ENCODE measurements at regions not wholly inside any gene's neighbourhood (a gene's known extent, or its start where the extent isn't known, plus 50 kb on each side); places are given as distances from the start of the nearest gene placed in this dataset.

GRCh38 chr9:12915366-12915954, 140.6 kb downstream of the LURAP1L start:
- Histone ChIP-seq H3K4me3 (ENCODE audit: low read depth, low read length) (no peak overlapping the region), H3K27ac (ENCODE audit: insufficient read depth, low read length, poor library complexity, severe bottlenecking) (no peak overlapping the region), H3K27me3 (ENCODE audit: control insufficient read depth, insufficient read depth, low read length) (no peaks in the 10 kb centered on the region), H3K36me3 (ENCODE audit: control insufficient read depth, insufficient read depth, low read length) (no peaks in the 10 kb centered on the region), H3K9me3 (ENCODE audit: control insufficient read depth in 2 of 2, low read length in 2 of 2) (peaks cover 0 to 4% of the 10 kb centered on the region in 2 experiments), H3K4me1 (ENCODE audit: control insufficient read depth, insufficient read depth, low read length, poor library complexity, severe bottlenecking) (no peaks in the 10 kb centered on the region)
- DNase-seq (no peak), ATAC-seq (ENCODE audit: low read depth in 2 of 2) (no peak)
- Mint-ChIP-seq H3K4me3 (no peak overlapping the region), H3K4me1 (no peaks in the 10 kb centered on the region), H3K27me3 (no peaks in the 10 kb centered on the region), H3K9me3 (peaks cover 0 to 21% (median 15%) of the 10 kb centered on the region in 7 donors), H3K27ac (no peak overlapping the region), H3K36me3 (no peaks in the 10 kb centered on the region)

DNA sequence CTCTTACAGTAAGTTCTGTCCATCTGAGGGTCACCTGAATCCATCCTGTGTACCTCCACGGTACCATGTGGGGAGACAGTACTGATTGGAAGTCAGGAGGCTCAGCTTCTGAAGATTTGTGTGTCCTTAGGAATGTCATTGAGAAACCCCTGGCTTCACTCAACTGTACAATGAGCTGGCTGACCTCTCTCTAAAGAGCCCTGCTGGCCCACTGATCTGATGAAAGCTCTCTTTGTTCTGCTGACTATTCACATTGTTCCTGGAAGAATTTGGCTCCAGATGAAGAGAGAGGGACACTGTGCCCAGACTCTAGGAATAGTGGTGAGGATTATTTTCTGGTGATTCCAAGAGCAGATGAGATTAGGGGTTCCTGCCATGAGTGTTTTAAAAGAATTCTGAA, 141.2 kb downstream of the LURAP1L start:
- Histone ChIP-seq H3K27me3 (ENCODE audit: control insufficient read depth, insufficient read depth, low read length) (no peaks in the 10 kb centered on the region), H3K36me3 (ENCODE audit: control insufficient read depth, insufficient read depth, low read length) (no peaks in the 10 kb centered on the region), H3K27ac (ENCODE audit: insufficient read depth, low read length, poor library complexity, severe bottlenecking) (no peak overlapping the region), H3K4me3 (ENCODE audit: low read depth, low read length) (no peak overlapping the region), H3K4me1 (ENCODE audit: control insufficient read depth, insufficient read depth, low read length, poor library complexity, severe bottlenecking) (no peaks in the 10 kb centered on the region), H3K9me3 (ENCODE audit: control insufficient read depth in 2 of 2, low read length in 2 of 2) (peaks cover 0 to 4% of the 10 kb centered on the region in 2 experiments)
- Mint-ChIP-seq H3K27me3 (no peaks in the 10 kb centered on the region), H3K9me3 (peaks cover 0 to 21% (median 15%) of the 10 kb centered on the region in 7 donors), H3K36me3 (no peaks in the 10 kb centered on the region), H3K4me1 (no peaks in the 10 kb centered on the region), H3K4me3 (no peak overlapping the region), H3K27ac (no peak overlapping the region)
- ATAC-seq (ENCODE audit: low read depth in 2 of 2) = no peak
- DNase-seq = no peak

DNA sequence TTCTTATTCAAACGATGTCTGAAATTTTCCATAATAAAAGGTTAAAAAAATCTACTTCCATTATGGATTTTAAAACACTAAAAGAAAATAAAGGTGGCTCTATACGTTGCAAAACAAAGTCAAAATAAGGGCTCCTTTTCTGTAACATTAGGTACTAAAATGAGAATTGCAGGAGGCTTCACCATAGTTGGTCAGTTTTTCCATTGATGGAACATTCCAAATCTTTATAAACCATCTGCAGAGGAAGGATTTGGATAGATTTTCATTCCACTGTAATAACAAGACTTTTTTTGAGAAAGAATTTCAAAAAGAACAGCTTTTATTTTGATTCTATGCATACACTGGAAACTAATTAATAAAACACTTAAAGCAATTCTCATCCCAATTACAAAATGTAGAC, 145.6 kb downstream of the LURAP1L start:
- Histone ChIP-seq H3K4me1 (ENCODE audit: control insufficient read depth, insufficient read depth, low read length, poor library complexity, severe bottlenecking) (no peaks in the 10 kb centered on the region), H3K27ac (ENCODE audit: insufficient read depth, low read length, poor library complexity, severe bottlenecking) (no peak overlapping the region), H3K9me3 (ENCODE audit: control insufficient read depth in 2 of 2, low read length in 2 of 2) (peaks cover 0 to 8% of the 10 kb centered on the region in 2 experiments), H3K27me3 (ENCODE audit: control insufficient read depth, insufficient read depth, low read length) (no peaks in the 10 kb centered on the region), H3K36me3 (ENCODE audit: control insufficient read depth, insufficient read depth, low read length) (no peaks in the 10 kb centered on the region), H3K4me3 (ENCODE audit: low read depth, low read length) (no peak overlapping the region)
- ATAC-seq (ENCODE audit: low read depth in 2 of 2) = no peak
- no peak for DNase-seq
- Mint-ChIP-seq H3K4me1 (no peaks in the 10 kb centered on the region), H3K36me3 (no peaks in the 10 kb centered on the region), H3K4me3 (no peak overlapping the region), H3K27me3 (no peaks in the 10 kb centered on the region), H3K9me3 (peaks cover 2 to 25% (median 6%) of the 10 kb centered on the region in 7 donors), H3K27ac (no peak overlapping the region)

GRCh38 chr9:12921621-12922020, 146.8 kb downstream of the LURAP1L start:
- peaks cover 0 to 22% (median 8%) of the 10 kb centered on the region in 7 donors for H3K9me3 Mint-ChIP-seq
- H3K27ac Mint-ChIP-seq = no peak overlapping the region
- Histone ChIP-seq H3K4me1 (ENCODE audit: control insufficient read depth, insufficient read depth, low read length, poor library complexity, severe bottlenecking) (no peaks in the 10 kb centered on the region), H3K9me3 (ENCODE audit: control insufficient read depth in 2 of 2, low read length in 2 of 2) (peaks cover 0 to 8% of the 10 kb centered on the region in 2 experiments), H3K27ac (ENCODE audit: insufficient read depth, low read length, poor library complexity, severe bottlenecking) (no peak overlapping the region), H3K27me3 (ENCODE audit: control insufficient read depth, insufficient read depth, low read length) (no peaks in the 10 kb centered on the region), H3K4me3 (ENCODE audit: low read depth, low read length) (no peak overlapping the region), H3K36me3 (ENCODE audit: control insufficient read depth, insufficient read depth, low read length) (no peaks in the 10 kb centered on the region)
- ATAC-seq (ENCODE audit: low read depth in 2 of 2) = no peak
- DNase-seq = no peak
- H3K36me3 Mint-ChIP-seq = no peaks in the 10 kb centered on the region
- H3K4me3 Mint-ChIP-seq = no peak overlapping the region
- no peaks in the 10 kb centered on the region for H3K4me1 Mint-ChIP-seq
- H3K27me3 Mint-ChIP-seq = no peaks in the 10 kb centered on the region

- DNase-seq = no peak
- Histone ChIP-seq H3K27ac (ENCODE audit: insufficient read depth, low read length, poor library complexity, severe bottlenecking) (no peak overlapping the region), H3K4me1 (ENCODE audit: control insufficient read depth, insufficient read depth, low read length, poor library complexity, severe bottlenecking) (no peaks in the 10 kb centered on the region), H3K9me3 (ENCODE audit: control insufficient read depth in 2 of 2, low read length in 2 of 2) (peaks cover 0 to 8% of the 10 kb centered on the region in 2 experiments), H3K4me3 (ENCODE audit: low read depth, low read length) (no peak overlapping the region), H3K27me3 (ENCODE audit: control insufficient read depth, insufficient read depth, low read length) (no peaks in the 10 kb centered on the region), H3K36me3 (ENCODE audit: control insufficient read depth, insufficient read depth, low read length) (no peaks in the 10 kb centered on the region)
- H3K36me3 Mint-ChIP-seq = no peaks in the 10 kb centered on the region
- H3K27ac Mint-ChIP-seq = no peak overlapping the region
- no peak for ATAC-seq (ENCODE audit: low read depth in 2 of 2)
- peaks cover 0 to 17% (median 8%) of the 10 kb centered on the region in 7 donors for H3K9me3 Mint-ChIP-seq
- H3K4me3 Mint-ChIP-seq = no peak overlapping the region
- H3K27me3 Mint-ChIP-seq = no peaks in the 10 kb centered on the region
- no peaks in the 10 kb centered on the region for H3K4me1 Mint-ChIP-seq
Measured at GRCh38 chr9:12922224-12922866, 147.5 kb downstream of the LURAP1L start.

DNA sequence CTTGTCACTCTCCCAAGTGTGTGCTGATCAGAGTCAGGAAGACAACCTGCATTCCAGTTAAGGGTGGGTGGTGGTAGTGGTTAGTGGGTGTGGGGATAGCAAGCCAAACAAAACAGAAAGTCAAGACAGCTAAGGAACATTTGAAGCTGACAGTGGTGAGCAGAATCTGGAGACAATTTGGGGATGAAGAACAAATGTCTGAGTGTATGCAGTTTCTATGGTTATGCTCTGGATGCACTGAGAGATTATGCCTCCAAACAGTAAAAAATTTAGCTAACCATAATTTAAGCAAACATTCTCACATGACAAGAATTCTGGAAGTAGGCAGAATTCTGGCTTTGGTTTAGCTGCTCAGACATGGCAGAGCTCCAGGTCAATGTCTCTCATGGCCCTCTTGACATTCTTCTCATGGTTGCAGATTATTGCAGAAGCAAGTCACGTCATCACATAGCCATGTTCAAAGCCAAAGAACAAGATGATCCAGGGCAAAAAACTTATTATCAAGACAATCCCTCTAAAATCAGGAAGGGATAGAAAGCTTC, 148.7 kb downstream of the LURAP1L start:
- H3K36me3 Mint-ChIP-seq = no peaks in the 10 kb centered on the region
- H3K27ac Mint-ChIP-seq = no peak overlapping the region
- no peak overlapping the region for H3K4me3 Mint-ChIP-seq
- H3K9me3 Mint-ChIP-seq = peaks cover 0 to 18% (median 8%) of the 10 kb centered on the region in 7 donors
- H3K9me3 ChIP-seq (ENCODE audit: control insufficient read depth in 2 of 2, low read length in 2 of 2) = peaks cover 0 to 8% of the 10 kb centered on the region in 2 experiments
- ATAC-seq (ENCODE audit: low read depth in 2 of 2) (no peak), DNase-seq (no peak)
- H3K27me3 Mint-ChIP-seq = no peaks in the 10 kb centered on the region
- H3K4me3 ChIP-seq (ENCODE audit: low read depth, low read length) = no peak overlapping the region
- no peak overlapping the region for H3K27ac ChIP-seq (ENCODE audit: insufficient read depth, low read length, poor library complexity, severe bottlenecking)
- H3K4me1 Mint-ChIP-seq = no peaks in the 10 kb centered on the region
- H3K4me1 ChIP-seq (ENCODE audit: control insufficient read depth, insufficient read depth, low read length, poor library complexity, severe bottlenecking) = no peaks in the 10 kb centered on the region
- no peaks in the 10 kb centered on the region for H3K27me3 ChIP-seq (ENCODE audit: control insufficient read depth, insufficient read depth, low read length)
- H3K36me3 ChIP-seq (ENCODE audit: control insufficient read depth, insufficient read depth, low read length) = no peaks in the 10 kb centered on the region

GRCh38 chr9:12930906-12931305, 156.1 kb downstream of the LURAP1L start:
- H3K4me3 Mint-ChIP-seq = no peak overlapping the region
- peaks cover 0 to 15% (median 6%) of the 10 kb centered on the region in 7 donors for H3K9me3 Mint-ChIP-seq
- H3K27ac Mint-ChIP-seq = no peak overlapping the region

GRCh38 chr9:12933957-12934356, 159.1 kb downstream of the LURAP1L start:
- H3K27me3 ChIP-seq (ENCODE audit: control insufficient read depth, insufficient read depth, low read length) = no peaks in the 10 kb centered on the region
- H3K36me3 ChIP-seq (ENCODE audit: control insufficient read depth, insufficient read depth, low read length) = no peaks in the 10 kb centered on the region
- no peak overlapping the region for H3K4me3 ChIP-seq (ENCODE audit: low read depth, low read length)
- ATAC-seq (ENCODE audit: low read depth in 2 of 2) (no peak), DNase-seq (no peak)
- H3K4me1 ChIP-seq (ENCODE audit: control insufficient read depth, insufficient read depth, low read length, poor library complexity, severe bottlenecking) = no peaks in the 10 kb centered on the region
- H3K9me3 Mint-ChIP-seq = peaks cover 0 to 9% (median 3%) of the 10 kb centered on the region in 7 donors
- H3K27ac Mint-ChIP-seq = no peak overlapping the region
- H3K9me3 ChIP-seq (ENCODE audit: control insufficient read depth in 2 of 2, low read length in 2 of 2) = peaks cover 0 to 12% of the 10 kb centered on the region in 2 experiments
- H3K36me3 Mint-ChIP-seq = no peaks in the 10 kb centered on the region
- H3K27me3 Mint-ChIP-seq = no peaks in the 10 kb centered on the region
- H3K4me1 Mint-ChIP-seq = no peaks in the 10 kb centered on the region
- H3K27ac ChIP-seq (ENCODE audit: insufficient read depth, low read length, poor library complexity, severe bottlenecking) = no peak overlapping the region
- H3K4me3 Mint-ChIP-seq = no peak overlapping the region

More at GRCh38 chr9:12930906-12931305, 156.1 kb downstream of the LURAP1L start:
- Mint-ChIP-seq H3K27me3 (no peaks in the 10 kb centered on the region), H3K36me3 (no peaks in the 10 kb centered on the region), H3K4me1 (no peaks in the 10 kb centered on the region)
- Histone ChIP-seq H3K9me3 (ENCODE audit: control insufficient read depth in 2 of 2, low read length in 2 of 2) (peaks cover 0 to 9% of the 10 kb centered on the region in 2 experiments), H3K4me1 (ENCODE audit: control insufficient read depth, insufficient read depth, low read length, poor library complexity, severe bottlenecking) (no peaks in the 10 kb centered on the region), H3K4me3 (ENCODE audit: low read depth, low read length) (no peak overlapping the region), H3K27ac (ENCODE audit: insufficient read depth, low read length, poor library complexity, severe bottlenecking) (no peak overlapping the region), H3K27me3 (ENCODE audit: control insufficient read depth, insufficient read depth, low read length) (no peaks in the 10 kb centered on the region), H3K36me3 (ENCODE audit: control insufficient read depth, insufficient read depth, low read length) (no peaks in the 10 kb centered on the region)
- ATAC-seq (ENCODE audit: low read depth in 2 of 2) (no peak), DNase-seq (no peak)
